Panc1 (cell line): ENCODE measurements at regions not wholly inside any gene's neighbourhood (a gene's known extent, or its start where the extent isn't known, plus 50 kb on each side); places are given as distances from the start of the nearest gene placed in this dataset.

Experiments
- ATAC-seq: fragments of 200-7000 bp; cut with Tn5 transposase; 2 replicates; pipeline ENCODE4 v1.9.1; 2020; ENCODE audit warnings: mild to moderate bottlenecking, moderate library complexity
- BruUV-seq: library from RNA; stranded (reverse); fragments of 400-500 nt; replicated peaks from 2 replicates; lab custom pipeline; 2021; lab: Mats Ljungman, UMichigan
- CTCF ChIA-PET: fragments of 300-600 bp; sonication (Branson Sonifier 250); formaldehyde crosslinking; loops from one replicate; lab custom pipeline; 2022; ENCODE audit warnings: antibody characterized with exemption; lab: Charles Lee
- POLR2A ChIA-PET: fragments of 300-600 bp; sonication (Branson Sonifier 250); formaldehyde crosslinking; loops from one replicate; lab custom pipeline; 2022; ENCODE audit warnings: antibody characterized with exemption; lab: Charles Lee
- DNase-seq: peaks from one replicate; pipeline ENCODE4 v3.0.0-alpha.2; 2010; ENCODE audit warnings: low read depth, low spot score
- H3K27ac ChIP-seq: 2 replicates; pipeline ENCODE4 v1.5.1; 2011; ENCODE audit warnings: mild to moderate bottlenecking, low read length, inconsistent platforms
- H3K27me3 ChIP-seq: fragments of 200-500 bp; sonication (Bioruptor generic); 2 replicates; pipeline ENCODE4 v1.6.0; 2014; ENCODE audit warnings: low read length, inconsistent platforms; ENCODE audit not compliant: control insufficient read depth, insufficient read depth
- H3K36me3 ChIP-seq: fragments of 200-500 bp; sonication (Bioruptor generic); 2 replicates; pipeline ENCODE4 v1.5.1; 2014; ENCODE audit warnings: inconsistent platforms, mild to moderate bottlenecking, low read length, moderate library complexity; ENCODE audit not compliant: control insufficient read depth, insufficient read depth
- H3K4me1 ChIP-seq: 2 replicates; pipeline ENCODE4 v1.5.1; 2011; ENCODE audit warnings: inconsistent platforms, mild to moderate bottlenecking, low read length, moderate library complexity; ENCODE audit not compliant: control insufficient read depth, insufficient read depth
- H3K4me3 ChIP-seq, 2 experiments: 2 replicates each; pipeline ENCODE4 v1.5.1; 2011 to 2012; ENCODE audit warnings: low read depth in 2 of 2, low read length in 2 of 2, mild to moderate bottlenecking in 2 of 2, inconsistent platforms in 1 of 2, moderate library complexity in 1 of 2
- H3K9me3 ChIP-seq: fragments of 200-500 bp; sonication (Bioruptor generic); 2 replicates; pipeline ENCODE4 v1.5.1; 2014; ENCODE audit warnings: low read depth, mild to moderate bottlenecking, inconsistent platforms, low read length, moderate library complexity; ENCODE audit not compliant: control insufficient read depth, insufficient read depth
- POLR2AphosphoS5 ChIP-seq: IDR thresholded peaks from 2 replicates; pipeline ENCODE4 v1.6.1; 2012; ENCODE audit warnings: mild to moderate bottlenecking, low read depth, low read length, moderate library complexity
- REST ChIP-seq, 2 experiments: IDR thresholded peaks; 2 replicates each; pipeline ENCODE4 v1.6.1; 2011 to 2012; ENCODE audit warnings: low read depth in 2 of 2, control low read depth in 1 of 2, low read length in 1 of 2, mild to moderate bottlenecking in 1 of 2, moderate library complexity in 1 of 2; ENCODE audit not compliant: insufficient read depth in 1 of 2
- SIN3A ChIP-seq: IDR thresholded peaks from 2 replicates; pipeline ENCODE4 v1.6.1; 2012; ENCODE audit warnings: low read depth, mild to moderate bottlenecking, low read length, moderate library complexity, borderline replicate concordance; ENCODE audit not compliant: insufficient read depth
- TCF7L2 ChIP-seq: IDR thresholded peaks from 2 replicates; pipeline ENCODE4 v1.6.1; 2011; ENCODE audit warnings: mild to moderate bottlenecking, low read depth, low read length, inconsistent platforms
- in situ Hi-C: cut with HindIII; loops from 2 replicates; pipeline ENCODE4 v1.10.0; 2016; ENCODE audit warnings: low sequenced_read_pairs, low pct_unique_long_range_greater_than_20kb
- intact Hi-C: fragments of 100-400 bp; cut with micrococcal nuclease; formaldehyde crosslinking; loops from one replicate; pipeline ENCODE4 v1.10.0; 2022; ENCODE audit not compliant: unreplicated experiment
- TF ChIP-seq, protein P1 (sequence below): fragments of 450-650 bp; IDR thresholded peaks from 2 replicates; pipeline ENCODE4 v1.5.1; 2017; ENCODE audit warnings: mild to moderate bottlenecking

- Histone ChIP-seq H3K36me3 (no peaks in the 10 kb centered on the region), H3K4me3 (no peak overlapping the region), H3K27ac (no peak overlapping the region), H3K4me1 (no peaks in the 10 kb centered on the region), H3K9me3 (no peaks in the 10 kb centered on the region), H3K27me3 (no peaks in the 10 kb centered on the region)
- TF ChIP-seq SIN3A, result no peak
- no peak for TF ChIP-seq TCF7L2
- TF ChIP-seq, protein P1, sequence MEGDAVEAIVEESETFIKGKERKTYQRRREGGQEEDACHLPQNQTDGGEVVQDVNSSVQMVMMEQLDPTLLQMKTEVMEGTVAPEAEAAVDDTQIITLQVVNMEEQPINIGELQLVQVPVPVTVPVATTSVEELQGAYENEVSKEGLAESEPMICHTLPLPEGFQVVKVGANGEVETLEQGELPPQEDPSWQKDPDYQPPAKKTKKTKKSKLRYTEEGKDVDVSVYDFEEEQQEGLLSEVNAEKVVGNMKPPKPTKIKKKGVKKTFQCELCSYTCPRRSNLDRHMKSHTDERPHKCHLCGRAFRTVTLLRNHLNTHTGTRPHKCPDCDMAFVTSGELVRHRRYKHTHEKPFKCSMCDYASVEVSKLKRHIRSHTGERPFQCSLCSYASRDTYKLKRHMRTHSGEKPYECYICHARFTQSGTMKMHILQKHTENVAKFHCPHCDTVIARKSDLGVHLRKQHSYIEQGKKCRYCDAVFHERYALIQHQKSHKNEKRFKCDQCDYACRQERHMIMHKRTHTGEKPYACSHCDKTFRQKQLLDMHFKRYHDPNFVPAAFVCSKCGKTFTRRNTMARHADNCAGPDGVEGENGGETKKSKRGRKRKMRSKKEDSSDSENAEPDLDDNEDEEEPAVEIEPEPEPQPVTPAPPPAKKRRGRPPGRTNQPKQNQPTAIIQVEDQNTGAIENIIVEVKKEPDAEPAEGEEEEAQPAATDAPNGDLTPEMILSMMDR, result no peak
- no peak for TF ChIP-seq REST (IDR thresholded peaks at IDR 0.05; ENCODE audit: insufficient read depth in 1 of 2, low read depth in 2 of 2, low read length in 1 of 2)
- no peak for TF ChIP-seq POLR2AphosphoS5
- ATAC-seq (no peak), DNase-seq (no peak)
- intact Hi-C loops (no loop called here), in situ Hi-C loops (no loop called here)
- CTCF ChIA-PET, result no interaction called here
- BruUV-seq, result no TSS peak
- POLR2A ChIA-PET, result no interaction called here
Measured at GRCh38 chr15:54810031-54810430, 386.7 kb downstream of the RSL24D1 start.

DNA sequence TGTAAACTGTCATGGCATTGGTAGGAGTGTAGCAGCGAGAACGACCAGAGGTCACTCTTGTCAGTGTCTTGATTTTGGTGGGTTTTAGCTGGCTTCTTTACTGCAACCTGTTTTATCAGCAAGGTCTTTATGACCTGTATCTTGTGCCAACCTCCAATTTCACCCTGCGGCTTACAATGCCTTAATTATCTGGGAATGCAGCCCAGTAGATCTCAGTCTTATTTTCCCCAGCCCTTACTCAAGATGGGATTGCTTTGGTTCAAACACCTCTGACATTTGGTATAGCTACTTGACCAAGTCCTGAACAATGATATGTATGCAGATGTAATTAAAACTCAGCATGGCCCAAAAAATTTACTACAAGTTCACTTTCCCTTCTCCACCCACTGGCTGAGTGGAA lies 388.4 kb downstream of the RSL24D1 start:
- no TSS peak for BruUV-seq
- intact Hi-C loops, result no loop called here
- H3K9me3 ChIP-seq, result no peaks in the 10 kb centered on the region
- in situ Hi-C loops, result no loop called here
- H3K36me3 ChIP-seq, result no peaks in the 10 kb centered on the region
- no peak overlapping the region for H3K4me3 ChIP-seq
- H3K4me1 ChIP-seq, result no peaks in the 10 kb centered on the region
- H3K27ac ChIP-seq, result no peak overlapping the region
- ChIA-PET CTCF (no interaction called here), POLR2A (no interaction called here)
- no peak for DNase-seq
- no peak for ATAC-seq
- no peaks in the 10 kb centered on the region for H3K27me3 ChIP-seq
- no peak for TF ChIP-seq REST (IDR thresholded peaks at IDR 0.05; ENCODE audit: insufficient read depth in 1 of 2, low read depth in 2 of 2, low read length in 1 of 2)
- TF ChIP-seq SIN3A, result no peak
- TF ChIP-seq POLR2AphosphoS5, result no peak
- no peak for TF ChIP-seq TCF7L2
- TF ChIP-seq, protein P1, result no peak
